VCaP (cell line): ENCODE measurements at regions not wholly inside any gene's neighbourhood (a gene's known extent, or its start where the extent isn't known, plus 50 kb on each side); places are given as distances from the start of the nearest gene placed in this dataset.
A peak's percentile ranks its signal among the peaks of the same experiment; 100 is the strongest.

Source experiments
- H3K27ac ChIP-seq: fragments of 450-650 bp; 2 replicates; pipeline ENCODE4 v1.5.1; 2017
- CTCF ChIP-seq: fragments of 450-650 bp; conservative IDR thresholded peaks from 2 replicates; pipeline ENCODE4 v1.5.1; 2017; ENCODE audit warnings: mild to moderate bottlenecking, moderate library complexity

DNA sequence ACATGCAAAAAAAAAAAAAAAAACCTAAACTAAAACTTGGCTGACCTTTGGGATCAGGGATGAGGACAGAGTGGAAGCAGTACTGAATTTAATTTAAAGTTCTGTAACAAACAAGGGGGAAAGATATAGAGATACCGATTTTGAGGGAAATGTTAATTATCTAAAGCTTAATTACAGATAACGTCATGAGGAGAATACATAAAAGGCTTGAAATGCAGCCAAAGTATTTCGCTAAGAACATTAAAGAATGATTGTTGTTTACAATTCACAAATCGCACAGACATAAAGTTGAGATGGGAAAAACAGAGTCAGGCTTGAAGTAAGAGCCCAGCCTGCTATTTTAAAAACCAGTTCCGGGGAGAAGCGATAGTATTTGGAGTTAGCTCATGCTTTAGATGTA is 208.0 kb upstream of the SASH1 start:
- TF ChIP-seq CTCF = no peak
- peak overlapping the region; percentile 100 for H3K27ac ChIP-seq

DNA sequence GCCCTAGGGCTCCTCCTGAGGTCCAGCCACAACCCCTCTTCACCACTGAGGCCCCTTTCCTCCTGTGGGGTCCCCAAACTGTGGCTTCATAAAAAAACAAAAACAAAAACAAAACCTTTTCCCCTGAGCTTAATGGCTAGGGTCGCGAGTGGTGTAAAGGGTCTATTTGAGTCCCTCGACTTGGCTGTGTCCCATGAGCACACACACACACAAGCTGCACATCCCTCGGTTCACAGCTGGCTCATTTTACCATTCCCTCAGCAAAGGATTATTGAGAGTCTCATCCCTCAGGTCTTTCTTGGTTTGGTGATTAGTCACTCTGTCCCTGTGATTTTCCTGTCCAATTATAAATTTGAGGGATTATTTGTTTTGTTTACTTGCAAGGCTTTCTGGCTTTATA is 206.1 kb upstream of the SASH1 start:
- peak overlapping the region; percentile 100 for H3K27ac ChIP-seq
- TF ChIP-seq CTCF = no peak

DNA sequence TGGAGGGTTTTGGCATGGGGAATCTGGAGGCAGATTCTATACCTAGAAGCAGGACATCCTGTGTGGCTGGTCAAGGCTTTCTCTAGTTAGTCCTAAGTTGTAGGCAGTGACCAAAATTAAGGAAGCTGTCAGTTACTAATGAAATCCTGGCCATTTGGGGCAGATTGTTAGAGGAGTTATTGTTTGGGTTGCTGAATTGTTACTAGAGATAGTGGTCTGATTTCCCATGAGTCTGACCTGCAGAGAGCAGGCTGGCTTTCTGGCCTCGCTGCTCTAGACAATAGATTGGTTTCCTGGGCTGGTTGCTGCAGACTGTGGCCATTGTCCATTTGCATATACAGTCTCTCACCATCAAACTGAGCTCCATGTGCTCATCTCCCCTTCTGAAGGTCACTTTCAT is 205.0 kb upstream of the SASH1 start:
- no peak for TF ChIP-seq CTCF
- H3K27ac ChIP-seq = peak overlapping the region; percentile 100; the same call in 1 of the 2 replicates

GRCh38 chr6:148138573-148138972 is 204.1 kb upstream of the SASH1 start:
- peak overlapping the region; percentile 100; the same call in 1 of the 2 replicates for H3K27ac ChIP-seq
- TF ChIP-seq CTCF = no peak

DNA sequence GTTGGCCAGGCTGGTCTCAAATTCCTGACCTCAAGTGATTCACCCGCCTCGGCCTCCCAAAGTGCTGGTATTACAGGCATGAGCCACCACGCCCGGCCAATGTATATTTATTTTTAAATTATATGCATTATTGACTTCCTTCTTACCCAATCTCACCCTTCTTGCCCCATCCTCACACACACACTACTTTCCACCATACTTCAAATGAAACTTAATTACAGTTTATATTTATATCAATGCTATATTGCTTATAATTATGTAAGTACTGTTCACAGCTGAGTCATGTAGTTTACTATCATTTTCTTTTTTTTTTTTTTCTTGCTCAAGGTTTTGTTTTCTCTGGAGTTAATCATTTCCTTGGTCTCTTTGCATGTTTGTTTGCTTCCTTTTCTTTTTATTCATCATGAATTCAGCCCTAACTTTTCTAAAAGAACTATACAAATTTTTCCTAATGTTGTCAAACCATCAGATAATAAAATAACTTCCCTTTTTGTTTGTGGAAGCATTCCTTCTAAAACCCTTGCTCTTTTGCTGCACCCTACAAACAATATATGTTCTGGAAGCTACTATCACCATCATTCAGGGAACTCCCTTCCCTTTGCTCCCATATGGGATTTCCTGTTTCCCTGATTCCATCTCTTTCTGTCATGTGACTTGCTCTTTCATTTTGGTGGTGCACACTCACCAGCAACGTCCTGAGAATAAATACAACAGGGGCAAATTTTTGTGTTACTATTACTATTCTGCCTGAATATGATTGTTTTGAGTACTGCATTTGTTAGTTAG is 201.7 kb upstream of the SASH1 start:
- H3K27ac ChIP-seq = no peak overlapping the region
- TF ChIP-seq CTCF = no peak

DNA sequence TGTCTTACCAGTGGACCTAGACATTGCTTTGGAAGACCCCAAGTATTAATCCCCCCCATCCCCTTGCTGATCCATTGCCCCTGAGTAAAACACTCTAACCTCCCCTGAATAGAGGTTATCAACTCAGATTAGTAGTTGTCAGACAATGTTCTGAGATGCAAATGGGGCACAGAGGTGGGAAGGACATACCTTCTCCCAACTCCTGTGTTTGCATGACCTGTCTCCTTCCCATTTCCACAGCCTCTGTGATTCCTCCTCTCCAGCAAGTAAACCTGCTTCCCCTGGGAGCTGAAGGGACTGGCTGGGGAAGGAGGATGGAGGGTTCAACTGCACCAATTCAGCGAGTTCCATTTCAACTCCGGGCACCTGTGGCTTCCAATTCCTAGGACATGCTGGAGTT is 199.8 kb upstream of the SASH1 start:
- TF ChIP-seq CTCF = no peak
- H3K27ac ChIP-seq = no peak overlapping the region

- no peak for TF ChIP-seq CTCF
- H3K27ac ChIP-seq = no peak overlapping the region
Measured at GRCh38 chr6:148143771-148144170, 198.9 kb upstream of the SASH1 start.
